GM23338 (cell line): ENCODE measurements at regions not wholly inside any gene's neighbourhood (a gene's known extent, or its start where the extent isn't known, plus 50 kb on each side); places are given as distances from the start of the nearest gene placed in this dataset.

ENCODE experiments used
- CREB1 ChIP-seq: fragments of 250-450 bp; sonication (Bioruptor Pico); IDR thresholded peaks from 2 replicates; pipeline ENCODE4 v1.5.0; 2020; ENCODE audit warnings: low read depth, mild to moderate bottlenecking, moderate library complexity
- EZH2 ChIP-seq: fragments of 200-600 bp; sonication (generic); IDR thresholded peaks from one replicate; pipeline ENCODE4 v1.8.0; 2017; ENCODE audit warnings: antibody characterized with exemption, mild to moderate bottlenecking, low read depth; ENCODE audit not compliant: unreplicated experiment
- POLR2AphosphoS5 ChIP-seq: IDR thresholded peaks from 2 replicates; pipeline ENCODE4 v1.6.1; 2016; ENCODE audit warnings: antibody characterized with exemption, low read depth
- ZNF114 ChIP-seq: fragments of 250-450 bp; sonication (Bioruptor Pico); IDR thresholded peaks from 2 replicates; pipeline ENCODE4 v1.5.0; 2020; ENCODE audit warnings: mild to moderate bottlenecking, moderate library complexity
- TF ChIP-seq, protein P1 (sequence below): fragments of 250-450 bp; sonication (Bioruptor Pico); IDR thresholded peaks from 2 replicates; pipeline ENCODE4 v1.5.0; 2020; ENCODE audit warnings: mild to moderate bottlenecking, moderate library complexity
- TF ChIP-seq, protein P2 (sequence below): IDR thresholded peaks from one replicate; pipeline ENCODE4 v1.6.1; 2018; ENCODE audit warnings: antibody characterized with exemption; ENCODE audit not compliant: unreplicated experiment
- TF ChIP-seq, protein P3 (sequence below): IDR thresholded peaks from 2 replicates; pipeline ENCODE4 v1.6.1; 2016; ENCODE audit warnings: antibody characterized with exemption

DNA sequence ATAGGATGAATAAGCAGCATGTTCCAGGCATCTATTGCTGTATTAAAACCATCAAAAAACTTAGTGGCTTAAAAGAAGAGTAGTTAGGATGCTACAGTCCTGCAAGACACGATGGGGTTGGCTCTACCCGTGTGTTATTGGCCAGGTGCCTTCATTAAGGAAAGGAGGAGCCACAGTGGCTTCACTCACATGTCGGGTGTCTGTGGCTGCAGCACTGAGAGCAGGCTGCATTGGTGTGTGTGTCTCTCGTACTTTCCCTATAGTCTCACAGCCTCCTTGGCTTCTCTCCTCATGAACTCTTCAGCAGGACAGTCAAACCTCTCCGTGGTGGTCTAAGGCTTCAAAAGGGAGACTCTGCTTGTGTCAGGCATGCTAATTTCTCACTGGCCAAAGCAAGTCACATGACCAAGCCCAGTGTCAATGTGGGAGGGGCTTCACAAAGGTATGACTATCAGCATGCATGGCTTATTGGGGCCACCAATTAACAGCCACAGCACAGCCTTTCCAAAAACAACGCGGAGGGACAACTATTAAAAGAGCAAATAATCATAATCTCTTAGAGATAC is 402.8 kb downstream of the KIF16B start (continued):
- TF ChIP-seq, protein P1, sequence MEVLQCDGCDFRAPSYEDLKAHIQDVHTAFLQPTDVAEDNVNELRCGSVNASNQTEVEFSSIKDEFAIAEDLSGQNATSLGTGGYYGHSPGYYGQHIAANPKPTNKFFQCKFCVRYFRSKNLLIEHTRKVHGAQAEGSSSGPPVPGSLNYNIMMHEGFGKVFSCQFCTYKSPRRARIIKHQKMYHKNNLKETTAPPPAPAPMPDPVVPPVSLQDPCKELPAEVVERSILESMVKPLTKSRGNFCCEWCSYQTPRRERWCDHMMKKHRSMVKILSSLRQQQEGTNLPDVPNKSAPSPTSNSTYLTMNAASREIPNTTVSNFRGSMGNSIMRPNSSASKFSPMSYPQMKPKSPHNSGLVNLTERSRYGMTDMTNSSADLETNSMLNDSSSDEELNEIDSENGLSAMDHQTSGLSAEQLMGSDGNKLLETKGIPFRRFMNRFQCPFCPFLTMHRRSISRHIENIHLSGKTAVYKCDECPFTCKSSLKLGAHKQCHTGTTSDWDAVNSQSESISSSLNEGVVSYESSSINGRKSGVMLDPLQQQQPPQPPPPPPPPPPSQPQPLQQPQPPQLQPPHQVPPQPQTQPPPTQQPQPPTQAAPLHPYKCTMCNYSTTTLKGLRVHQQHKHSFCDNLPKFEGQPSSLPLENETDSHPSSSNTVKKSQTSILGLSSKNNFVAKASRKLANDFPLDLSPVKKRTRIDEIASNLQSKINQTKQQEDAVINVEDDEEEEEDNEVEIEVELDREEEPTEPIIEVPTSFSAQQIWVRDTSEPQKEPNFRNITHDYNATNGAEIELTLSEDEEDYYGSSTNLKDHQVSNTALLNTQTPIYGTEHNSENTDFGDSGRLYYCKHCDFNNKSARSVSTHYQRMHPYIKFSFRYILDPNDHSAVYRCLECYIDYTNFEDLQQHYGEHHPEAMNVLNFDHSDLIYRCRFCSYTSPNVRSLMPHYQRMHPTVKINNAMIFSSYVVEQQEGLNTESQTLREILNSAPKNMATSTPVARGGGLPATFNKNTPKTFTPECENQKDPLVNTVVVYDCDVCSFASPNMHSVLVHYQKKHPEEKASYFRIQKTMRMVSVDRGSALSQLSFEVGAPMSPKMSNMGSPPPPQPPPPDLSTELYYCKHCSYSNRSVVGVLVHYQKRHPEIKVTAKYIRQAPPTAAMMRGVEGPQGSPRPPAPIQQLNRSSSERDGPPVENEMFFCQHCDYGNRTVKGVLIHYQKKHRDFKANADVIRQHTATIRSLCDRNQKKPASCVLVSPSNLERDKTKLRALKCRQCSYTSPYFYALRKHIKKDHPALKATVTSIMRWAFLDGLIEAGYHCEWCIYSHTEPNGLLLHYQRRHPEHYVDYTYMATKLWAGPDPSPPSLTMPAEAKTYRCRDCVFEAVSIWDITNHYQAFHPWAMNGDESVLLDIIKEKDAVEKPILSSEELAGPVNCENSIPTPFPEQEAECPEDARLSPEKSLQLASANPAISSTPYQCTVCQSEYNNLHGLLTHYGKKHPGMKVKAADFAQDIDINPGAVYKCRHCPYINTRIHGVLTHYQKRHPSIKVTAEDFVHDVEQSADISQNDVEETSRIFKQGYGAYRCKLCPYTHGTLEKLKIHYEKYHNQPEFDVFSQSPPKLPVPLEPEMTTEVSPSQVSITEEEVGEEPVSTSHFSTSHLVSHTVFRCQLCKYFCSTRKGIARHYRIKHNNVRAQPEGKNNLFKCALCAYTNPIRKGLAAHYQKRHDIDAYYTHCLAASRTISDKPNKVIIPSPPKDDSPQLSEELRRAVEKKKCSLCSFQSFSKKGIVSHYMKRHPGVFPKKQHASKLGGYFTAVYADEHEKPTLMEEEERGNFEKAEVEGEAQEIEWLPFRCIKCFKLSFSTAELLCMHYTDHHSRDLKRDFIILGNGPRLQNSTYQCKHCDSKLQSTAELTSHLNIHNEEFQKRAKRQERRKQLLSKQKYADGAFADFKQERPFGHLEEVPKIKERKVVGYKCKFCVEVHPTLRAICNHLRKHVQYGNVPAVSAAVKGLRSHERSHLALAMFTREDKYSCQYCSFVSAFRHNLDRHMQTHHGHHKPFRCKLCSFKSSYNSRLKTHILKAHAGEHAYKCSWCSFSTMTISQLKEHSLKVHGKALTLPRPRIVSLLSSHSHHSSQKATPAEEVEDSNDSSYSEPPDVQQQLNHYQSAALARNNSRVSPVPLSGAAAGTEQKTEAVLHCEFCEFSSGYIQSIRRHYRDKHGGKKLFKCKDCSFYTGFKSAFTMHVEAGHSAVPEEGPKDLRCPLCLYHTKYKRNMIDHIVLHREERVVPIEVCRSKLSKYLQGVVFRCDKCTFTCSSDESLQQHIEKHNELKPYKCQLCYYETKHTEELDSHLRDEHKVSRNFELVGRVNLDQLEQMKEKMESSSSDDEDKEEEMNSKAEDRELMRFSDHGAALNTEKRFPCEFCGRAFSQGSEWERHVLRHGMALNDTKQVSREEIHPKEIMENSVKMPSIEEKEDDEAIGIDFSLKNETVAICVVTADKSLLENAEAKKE (CRISPR knock-in tag): no peak
- TF ChIP-seq, protein P2, sequence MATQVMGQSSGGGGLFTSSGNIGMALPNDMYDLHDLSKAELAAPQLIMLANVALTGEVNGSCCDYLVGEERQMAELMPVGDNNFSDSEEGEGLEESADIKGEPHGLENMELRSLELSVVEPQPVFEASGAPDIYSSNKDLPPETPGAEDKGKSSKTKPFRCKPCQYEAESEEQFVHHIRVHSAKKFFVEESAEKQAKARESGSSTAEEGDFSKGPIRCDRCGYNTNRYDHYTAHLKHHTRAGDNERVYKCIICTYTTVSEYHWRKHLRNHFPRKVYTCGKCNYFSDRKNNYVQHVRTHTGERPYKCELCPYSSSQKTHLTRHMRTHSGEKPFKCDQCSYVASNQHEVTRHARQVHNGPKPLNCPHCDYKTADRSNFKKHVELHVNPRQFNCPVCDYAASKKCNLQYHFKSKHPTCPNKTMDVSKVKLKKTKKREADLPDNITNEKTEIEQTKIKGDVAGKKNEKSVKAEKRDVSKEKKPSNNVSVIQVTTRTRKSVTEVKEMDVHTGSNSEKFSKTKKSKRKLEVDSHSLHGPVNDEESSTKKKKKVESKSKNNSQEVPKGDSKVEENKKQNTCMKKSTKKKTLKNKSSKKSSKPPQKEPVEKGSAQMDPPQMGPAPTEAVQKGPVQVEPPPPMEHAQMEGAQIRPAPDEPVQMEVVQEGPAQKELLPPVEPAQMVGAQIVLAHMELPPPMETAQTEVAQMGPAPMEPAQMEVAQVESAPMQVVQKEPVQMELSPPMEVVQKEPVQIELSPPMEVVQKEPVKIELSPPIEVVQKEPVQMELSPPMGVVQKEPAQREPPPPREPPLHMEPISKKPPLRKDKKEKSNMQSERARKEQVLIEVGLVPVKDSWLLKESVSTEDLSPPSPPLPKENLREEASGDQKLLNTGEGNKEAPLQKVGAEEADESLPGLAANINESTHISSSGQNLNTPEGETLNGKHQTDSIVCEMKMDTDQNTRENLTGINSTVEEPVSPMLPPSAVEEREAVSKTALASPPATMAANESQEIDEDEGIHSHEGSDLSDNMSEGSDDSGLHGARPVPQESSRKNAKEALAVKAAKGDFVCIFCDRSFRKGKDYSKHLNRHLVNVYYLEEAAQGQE: no peak
- TF ChIP-seq ZNF114 (CRISPR knock-in tag) (no peak), POLR2AphosphoS5 (no peak), CREB1 (CRISPR knock-in tag) (no peak), EZH2 (no peak)
- TF ChIP-seq, protein P3, sequence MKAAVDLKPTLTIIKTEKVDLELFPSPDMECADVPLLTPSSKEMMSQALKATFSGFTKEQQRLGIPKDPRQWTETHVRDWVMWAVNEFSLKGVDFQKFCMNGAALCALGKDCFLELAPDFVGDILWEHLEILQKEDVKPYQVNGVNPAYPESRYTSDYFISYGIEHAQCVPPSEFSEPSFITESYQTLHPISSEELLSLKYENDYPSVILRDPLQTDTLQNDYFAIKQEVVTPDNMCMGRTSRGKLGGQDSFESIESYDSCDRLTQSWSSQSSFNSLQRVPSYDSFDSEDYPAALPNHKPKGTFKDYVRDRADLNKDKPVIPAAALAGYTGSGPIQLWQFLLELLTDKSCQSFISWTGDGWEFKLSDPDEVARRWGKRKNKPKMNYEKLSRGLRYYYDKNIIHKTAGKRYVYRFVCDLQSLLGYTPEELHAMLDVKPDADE: no peak
